ENCODE measurements at regions not wholly inside any gene's neighbourhood (a gene's known extent, or its start where the extent isn't known, plus 50 kb on each side); places are given as distances from the start of the nearest gene placed in this dataset.

DNA sequence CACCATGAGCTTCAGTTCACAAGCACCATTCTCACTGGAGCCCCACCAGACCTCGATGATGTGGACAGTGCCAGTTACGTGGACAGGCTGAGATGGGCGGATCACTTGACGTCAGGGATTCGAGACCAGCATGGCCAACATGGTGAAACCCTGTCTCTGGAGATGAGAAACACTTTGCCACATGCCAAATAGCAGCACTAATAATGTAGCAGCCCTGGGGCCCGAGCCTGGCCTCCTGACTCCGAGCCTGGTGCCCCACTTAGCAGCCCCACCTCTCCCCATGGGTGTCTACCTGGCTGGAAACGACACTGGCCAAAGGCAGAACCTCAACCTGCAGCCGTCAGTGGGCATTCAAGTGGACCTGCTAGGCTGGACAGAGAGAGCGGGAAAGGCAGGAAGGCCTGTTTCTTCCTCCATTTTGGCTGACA lies 129.1 kb downstream of the TOMM20 start:
- H3K4me1 ChIP-seq (ENCODE audit: control insufficient read depth, insufficient read depth, low read length) = peaks cover 38% of the 10 kb centered on the region
- no TSS peak for BruUV-seq (replicated peaks)
- no peak overlapping the region for H3K4me3 ChIP-seq (ENCODE audit: low read depth in 2 of 2, low read length in 2 of 2)
- peak overlapping the region; percentile 100 for H3K27ac ChIP-seq (ENCODE audit: low read length)
- ChIA-PET POLR2A (no interaction called here), CTCF (no interaction called here)
- H3K9me3 ChIP-seq (ENCODE audit: control insufficient read depth, insufficient read depth, low read depth, low read length) = no peaks in the 10 kb centered on the region
- ATAC-seq (no peak), DNase-seq (ENCODE audit: low read depth, low spot score) (no peak)
- intact Hi-C loops (cut with micrococcal nuclease; ENCODE audit: unreplicated experiment) = no loop called here
- TF ChIP-seq, protein P1, sequence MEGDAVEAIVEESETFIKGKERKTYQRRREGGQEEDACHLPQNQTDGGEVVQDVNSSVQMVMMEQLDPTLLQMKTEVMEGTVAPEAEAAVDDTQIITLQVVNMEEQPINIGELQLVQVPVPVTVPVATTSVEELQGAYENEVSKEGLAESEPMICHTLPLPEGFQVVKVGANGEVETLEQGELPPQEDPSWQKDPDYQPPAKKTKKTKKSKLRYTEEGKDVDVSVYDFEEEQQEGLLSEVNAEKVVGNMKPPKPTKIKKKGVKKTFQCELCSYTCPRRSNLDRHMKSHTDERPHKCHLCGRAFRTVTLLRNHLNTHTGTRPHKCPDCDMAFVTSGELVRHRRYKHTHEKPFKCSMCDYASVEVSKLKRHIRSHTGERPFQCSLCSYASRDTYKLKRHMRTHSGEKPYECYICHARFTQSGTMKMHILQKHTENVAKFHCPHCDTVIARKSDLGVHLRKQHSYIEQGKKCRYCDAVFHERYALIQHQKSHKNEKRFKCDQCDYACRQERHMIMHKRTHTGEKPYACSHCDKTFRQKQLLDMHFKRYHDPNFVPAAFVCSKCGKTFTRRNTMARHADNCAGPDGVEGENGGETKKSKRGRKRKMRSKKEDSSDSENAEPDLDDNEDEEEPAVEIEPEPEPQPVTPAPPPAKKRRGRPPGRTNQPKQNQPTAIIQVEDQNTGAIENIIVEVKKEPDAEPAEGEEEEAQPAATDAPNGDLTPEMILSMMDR (IDR thresholded peaks at IDR 0.05) = no peak
- no peak for TF ChIP-seq TCF7L2 (IDR thresholded peaks at IDR 0.05; ENCODE audit: low read depth, low read length)
- no peak for TF ChIP-seq SIN3A (IDR thresholded peaks at IDR 0.05; ENCODE audit: borderline replicate concordance, insufficient read depth, low read depth, low read length)
- TF ChIP-seq, protein P2, sequence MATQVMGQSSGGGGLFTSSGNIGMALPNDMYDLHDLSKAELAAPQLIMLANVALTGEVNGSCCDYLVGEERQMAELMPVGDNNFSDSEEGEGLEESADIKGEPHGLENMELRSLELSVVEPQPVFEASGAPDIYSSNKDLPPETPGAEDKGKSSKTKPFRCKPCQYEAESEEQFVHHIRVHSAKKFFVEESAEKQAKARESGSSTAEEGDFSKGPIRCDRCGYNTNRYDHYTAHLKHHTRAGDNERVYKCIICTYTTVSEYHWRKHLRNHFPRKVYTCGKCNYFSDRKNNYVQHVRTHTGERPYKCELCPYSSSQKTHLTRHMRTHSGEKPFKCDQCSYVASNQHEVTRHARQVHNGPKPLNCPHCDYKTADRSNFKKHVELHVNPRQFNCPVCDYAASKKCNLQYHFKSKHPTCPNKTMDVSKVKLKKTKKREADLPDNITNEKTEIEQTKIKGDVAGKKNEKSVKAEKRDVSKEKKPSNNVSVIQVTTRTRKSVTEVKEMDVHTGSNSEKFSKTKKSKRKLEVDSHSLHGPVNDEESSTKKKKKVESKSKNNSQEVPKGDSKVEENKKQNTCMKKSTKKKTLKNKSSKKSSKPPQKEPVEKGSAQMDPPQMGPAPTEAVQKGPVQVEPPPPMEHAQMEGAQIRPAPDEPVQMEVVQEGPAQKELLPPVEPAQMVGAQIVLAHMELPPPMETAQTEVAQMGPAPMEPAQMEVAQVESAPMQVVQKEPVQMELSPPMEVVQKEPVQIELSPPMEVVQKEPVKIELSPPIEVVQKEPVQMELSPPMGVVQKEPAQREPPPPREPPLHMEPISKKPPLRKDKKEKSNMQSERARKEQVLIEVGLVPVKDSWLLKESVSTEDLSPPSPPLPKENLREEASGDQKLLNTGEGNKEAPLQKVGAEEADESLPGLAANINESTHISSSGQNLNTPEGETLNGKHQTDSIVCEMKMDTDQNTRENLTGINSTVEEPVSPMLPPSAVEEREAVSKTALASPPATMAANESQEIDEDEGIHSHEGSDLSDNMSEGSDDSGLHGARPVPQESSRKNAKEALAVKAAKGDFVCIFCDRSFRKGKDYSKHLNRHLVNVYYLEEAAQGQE (IDR thresholded peaks at IDR 0.05; ENCODE audit: insufficient read depth in 1 of 2, low read depth in 2 of 2, low read length in 1 of 2) = no peak
- TF ChIP-seq POLR2AphosphoS5 (IDR thresholded peaks at IDR 0.05; ENCODE audit: low read depth, low read length) = no peak
- no peaks in the 10 kb centered on the region for H3K27me3 ChIP-seq (ENCODE audit: control insufficient read depth, insufficient read depth, low read length)
- no peaks in the 10 kb centered on the region for H3K36me3 ChIP-seq (ENCODE audit: control insufficient read depth, insufficient read depth, low read length)
- in situ Hi-C loops (cut with HindIII; ENCODE audit: low pct_unique_long_range_greater_than_20kb, low sequenced_read_pairs) = loop anchor here (25.0 kb wide), 1 partner anchor 262 kb away; no protein-coding TSS in a partner anchor

DNA sequence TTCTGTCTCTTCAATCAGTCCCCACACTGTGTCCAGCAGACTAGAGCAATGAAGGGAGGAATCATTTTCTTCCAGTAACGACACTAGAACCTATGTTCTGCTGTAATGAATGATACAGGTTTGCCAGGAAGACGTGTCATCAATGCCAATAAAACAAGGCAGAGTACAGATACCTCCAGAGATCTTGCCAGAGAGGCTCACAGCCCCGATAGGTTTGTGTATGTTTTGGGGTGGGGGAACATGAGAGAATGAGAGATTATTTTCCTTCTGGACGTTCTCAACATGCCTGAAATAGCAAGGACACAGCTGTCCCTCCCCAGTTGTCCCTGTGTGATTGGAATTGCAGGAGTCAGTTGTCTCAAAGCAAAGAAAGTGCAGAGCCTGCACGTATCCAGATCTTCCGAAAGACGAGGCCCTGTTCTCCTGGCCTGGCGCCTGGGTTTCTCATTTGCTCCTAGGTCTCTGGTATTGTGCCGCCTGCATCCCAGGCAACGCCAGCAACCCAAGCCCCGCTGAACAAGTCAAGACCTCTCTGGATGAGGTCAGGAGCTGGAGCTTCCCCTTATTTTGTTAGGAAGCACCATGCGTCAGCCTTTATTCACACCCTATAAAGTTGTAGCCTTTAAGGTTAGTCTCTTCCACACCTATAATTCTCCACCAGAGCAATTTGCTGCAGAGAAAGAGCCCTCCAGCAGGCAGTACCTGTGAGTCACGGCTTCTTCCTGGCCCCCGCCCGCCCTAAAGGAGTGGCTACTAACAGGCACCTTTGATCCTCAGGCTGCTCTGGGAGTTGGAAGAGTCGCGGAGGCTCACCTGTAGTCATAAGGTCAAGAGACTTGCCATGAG lies 130.5 kb downstream of the TOMM20 start:
- H3K27me3 ChIP-seq (ENCODE audit: control insufficient read depth, insufficient read depth, low read length) = no peaks in the 10 kb centered on the region
- ChIA-PET POLR2A (interaction anchor here (0.6 to 0.7 kb wide), 2 partner anchors 9 to 35 kb away, joined by 3 to 4 read pairs; no protein-coding TSS in a partner anchor), CTCF (interaction anchor here (0.8 kb wide), 1 partner anchor 20 kb away, joined by 4 read pairs; no protein-coding TSS in a partner anchor)
- peak; percentile 88 for TF ChIP-seq TCF7L2 (IDR thresholded peaks at IDR 0.05; ENCODE audit: low read depth, low read length)
- no peak for TF ChIP-seq POLR2AphosphoS5 (IDR thresholded peaks at IDR 0.05; ENCODE audit: low read depth, low read length)
- DNase-seq (ENCODE audit: low read depth, low spot score) (peak; percentile 83), ATAC-seq (peak; percentile 76)
- TSS peak; percentile 95 for BruUV-seq (replicated peaks)
- peak overlapping the region; percentile 4 to 23; a peak in 3 of 4 replicates for H3K4me3 ChIP-seq (ENCODE audit: low read depth in 2 of 2, low read length in 2 of 2)
- no peaks in the 10 kb centered on the region for H3K36me3 ChIP-seq (ENCODE audit: control insufficient read depth, insufficient read depth, low read length)
- no peaks in the 10 kb centered on the region for H3K9me3 ChIP-seq (ENCODE audit: control insufficient read depth, insufficient read depth, low read depth, low read length)
- intact Hi-C loops (cut with micrococcal nuclease; ENCODE audit: unreplicated experiment) = no loop called here
- in situ Hi-C loops (cut with HindIII; ENCODE audit: low pct_unique_long_range_greater_than_20kb, low sequenced_read_pairs) = loop anchor here (25.0 kb wide), 1 partner anchor 261 kb away; no protein-coding TSS in a partner anchor
- peak overlapping the region; percentile 100 for H3K27ac ChIP-seq (ENCODE audit: low read length)
- peaks cover 41% of the 10 kb centered on the region for H3K4me1 ChIP-seq (ENCODE audit: control insufficient read depth, insufficient read depth, low read length)

Measured in Panc1 (cell line).